ENCODE measurements at regions not wholly inside any gene's neighbourhood (a gene's known extent, or its start where the extent isn't known, plus 50 kb on each side); places are given as distances from the start of the nearest gene placed in this dataset.

GRCh38 chr17:34784526-34784925, 176.7 kb downstream of the CCT6B start:
- Histone ChIP-seq H3K27me3 (replicated peaks) (no peaks in the 10 kb centered on the region), H3K36me3 (replicated peaks) (no peaks in the 10 kb centered on the region), H3K4me3 (ENCODE audit: low read depth, low read length) (no peak overlapping the region), H3K27ac (no peak overlapping the region)
- TF ChIP-seq CTCF (IDR thresholded peaks at IDR 0.05; ENCODE audit: low read depth, low read length, missing control alignments) = no peak
- no peak for DNase-seq
- in situ Hi-C loops (cut with HindIII; ENCODE audit: low pct_ligation_motif_present, low sequenced_read_pairs) = no loop called here

- no peaks in the 10 kb centered on the region for H3K27me3 ChIP-seq (replicated peaks)
- no peak for DNase-seq
- no peak overlapping the region for H3K27ac ChIP-seq
- TF ChIP-seq CTCF (IDR thresholded peaks at IDR 0.05; ENCODE audit: low read depth, low read length, missing control alignments) = no peak
- no peaks in the 10 kb centered on the region for H3K36me3 ChIP-seq (replicated peaks)
- in situ Hi-C loops (cut with HindIII; ENCODE audit: low pct_ligation_motif_present, low sequenced_read_pairs) = no loop called here
- H3K4me3 ChIP-seq (ENCODE audit: low read depth, low read length) = no peak overlapping the region
Measured at GRCh38 chr17:34782271-34782670, 179.0 kb downstream of the CCT6B start.

- no peak overlapping the region for H3K4me3 ChIP-seq (ENCODE audit: low read depth, low read length)
- in situ Hi-C loops (cut with HindIII; ENCODE audit: low pct_ligation_motif_present, low sequenced_read_pairs) = no loop called here
- TF ChIP-seq CTCF (IDR thresholded peaks at IDR 0.05; ENCODE audit: low read depth, low read length, missing control alignments) = no peak
Measured at GRCh38 chr17:34781571-34782108, 179.6 kb downstream of the CCT6B start.

GRCh38 chr17:34781071-34781470, 180.2 kb downstream of the CCT6B start:
- DNase-seq = no peak
- in situ Hi-C loops (cut with HindIII; ENCODE audit: low pct_ligation_motif_present, low sequenced_read_pairs) = no loop called here
- H3K36me3 ChIP-seq (replicated peaks) = no peaks in the 10 kb centered on the region
- H3K4me3 ChIP-seq (ENCODE audit: low read depth, low read length) = no peak overlapping the region
- TF ChIP-seq CTCF (IDR thresholded peaks at IDR 0.05; ENCODE audit: low read depth, low read length, missing control alignments) = no peak
- H3K27ac ChIP-seq = no peak overlapping the region
- no peaks in the 10 kb centered on the region for H3K27me3 ChIP-seq (replicated peaks)

More at GRCh38 chr17:34781571-34782108, 179.6 kb downstream of the CCT6B start:
- Histone ChIP-seq H3K36me3 (replicated peaks) (no peaks in the 10 kb centered on the region), H3K27ac (no peak overlapping the region), H3K27me3 (replicated peaks) (no peaks in the 10 kb centered on the region)
- no peak for DNase-seq

GRCh38 chr17:34780438-34780837, 180.8 kb downstream of the CCT6B start:
- TF ChIP-seq CTCF (IDR thresholded peaks at IDR 0.05; ENCODE audit: low read depth, low read length, missing control alignments) = no peak
- Histone ChIP-seq H3K4me3 (ENCODE audit: low read depth, low read length) (no peak overlapping the region), H3K27me3 (replicated peaks) (no peaks in the 10 kb centered on the region), H3K27ac (no peak overlapping the region), H3K36me3 (replicated peaks) (no peaks in the 10 kb centered on the region)
- DNase-seq = no peak
- in situ Hi-C loops (cut with HindIII; ENCODE audit: low pct_ligation_motif_present, low sequenced_read_pairs) = no loop called here

Data from brain microvascular endothelial cell (primary cell).